OCI-LY3 (cell line): ENCODE measurements at regions not wholly inside any gene's neighbourhood (a gene's known extent, or its start where the extent isn't known, plus 50 kb on each side); places are given as distances from the start of the nearest gene placed in this dataset.

ENCODE experiments used
- EZH2phosphoT487 ChIP-seq: fragments of 200-600 bp; shearing (Covaris generic); IDR thresholded peaks from 2 replicates; pipeline ENCODE4 v1.6.1; 2018; ENCODE audit warnings: antibody characterized with exemption, mixed run types, low read depth
- TF ChIP-seq, protein P1 (sequence below): fragments of 200-600, 300-600 bp; sonication (generic); IDR thresholded peaks from 2 replicates; pipeline ENCODE4 v1.5.1; 2014; ENCODE audit warnings: antibody characterized with exemption, low read length, low read depth

DNA sequence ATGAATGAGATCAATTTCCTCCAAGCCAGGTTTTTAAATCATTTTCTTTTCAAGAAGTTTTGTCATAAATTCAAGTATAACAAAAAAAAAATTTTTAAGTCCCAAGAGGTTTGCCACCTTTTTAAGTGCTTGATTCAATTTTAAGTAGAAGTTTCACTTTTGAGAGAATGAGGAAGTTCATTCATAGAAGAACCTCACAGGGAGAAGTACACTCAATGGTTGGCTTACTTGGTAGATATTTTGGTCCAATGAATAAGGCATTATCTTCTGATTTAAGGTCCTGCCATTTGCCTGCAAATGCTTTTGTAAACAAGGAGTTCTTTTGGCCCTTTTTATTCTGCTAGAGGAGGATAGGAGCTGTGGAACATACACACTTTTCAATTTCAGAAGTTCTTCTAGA, 96.7 kb upstream of the NOVA1 start:
- TF ChIP-seq, protein P1, sequence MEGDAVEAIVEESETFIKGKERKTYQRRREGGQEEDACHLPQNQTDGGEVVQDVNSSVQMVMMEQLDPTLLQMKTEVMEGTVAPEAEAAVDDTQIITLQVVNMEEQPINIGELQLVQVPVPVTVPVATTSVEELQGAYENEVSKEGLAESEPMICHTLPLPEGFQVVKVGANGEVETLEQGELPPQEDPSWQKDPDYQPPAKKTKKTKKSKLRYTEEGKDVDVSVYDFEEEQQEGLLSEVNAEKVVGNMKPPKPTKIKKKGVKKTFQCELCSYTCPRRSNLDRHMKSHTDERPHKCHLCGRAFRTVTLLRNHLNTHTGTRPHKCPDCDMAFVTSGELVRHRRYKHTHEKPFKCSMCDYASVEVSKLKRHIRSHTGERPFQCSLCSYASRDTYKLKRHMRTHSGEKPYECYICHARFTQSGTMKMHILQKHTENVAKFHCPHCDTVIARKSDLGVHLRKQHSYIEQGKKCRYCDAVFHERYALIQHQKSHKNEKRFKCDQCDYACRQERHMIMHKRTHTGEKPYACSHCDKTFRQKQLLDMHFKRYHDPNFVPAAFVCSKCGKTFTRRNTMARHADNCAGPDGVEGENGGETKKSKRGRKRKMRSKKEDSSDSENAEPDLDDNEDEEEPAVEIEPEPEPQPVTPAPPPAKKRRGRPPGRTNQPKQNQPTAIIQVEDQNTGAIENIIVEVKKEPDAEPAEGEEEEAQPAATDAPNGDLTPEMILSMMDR = no peak
- TF ChIP-seq EZH2phosphoT487 = no peak
